Activated CD8-positive, alpha-beta T cell treated with anti-CD3 and anti-CD28 coated beads for 36 hours (primary cell): ENCODE measurements at regions not wholly inside any gene's neighbourhood (a gene's known extent, or its start where the extent isn't known, plus 50 kb on each side); places are given as distances from the start of the nearest gene placed in this dataset.

ENCODE experiments used
- ATAC-seq: fragments of 200-7000 bp; cut with Tn5 transposase; one replicate; pipeline ENCODE4 v1.10.0; 2021; ENCODE audit warnings: mild to moderate bottlenecking, moderate library complexity
- CTCF ChIA-PET: fragments of 350-600 bp; sonication (Branson Sonifier 250); formaldehyde crosslinking; loops from one replicate; lab custom pipeline; 2021; ENCODE audit warnings: antibody characterized with exemption; lab: Charles Lee
- POLR2A ChIA-PET: fragments of 350-600 bp; sonication (Branson Sonifier 250); formaldehyde crosslinking; loops from one replicate; lab custom pipeline; 2021; ENCODE audit warnings: antibody characterized with exemption; lab: Charles Lee
- DNase-seq: peaks from one replicate; pipeline ENCODE4 v3.0.0-alpha.2; 2020
- H3K27ac Mint-ChIP-seq: one replicate; pipeline ENCODE4 v1.8.0; 2021; ENCODE audit warnings: mild to moderate bottlenecking, mixed read lengths
- H3K27me3 Mint-ChIP-seq: one replicate; pipeline ENCODE4 v1.8.0; 2021; ENCODE audit warnings: mixed read lengths
- H3K36me3 Mint-ChIP-seq: one replicate; pipeline ENCODE4 v1.8.0; 2021; ENCODE audit warnings: low read depth, mixed read lengths
- H3K4me1 Mint-ChIP-seq: one replicate; pipeline ENCODE4 v1.8.0; 2021; ENCODE audit warnings: low read depth, mixed read lengths
- H3K4me3 Mint-ChIP-seq: one replicate; pipeline ENCODE4 v1.8.0; 2021; ENCODE audit warnings: mild to moderate bottlenecking, moderate library complexity, mixed read lengths
- H3K9me3 Mint-ChIP-seq: one replicate; pipeline ENCODE4 v1.8.0; 2021; ENCODE audit warnings: mixed read lengths
- CTCF ChIP-seq: fragments of 200-600 bp; IDR thresholded peaks from one replicate; pipeline ENCODE4 v1.8.0; 2022; ENCODE audit warnings: antibody characterized with exemption, mild to moderate bottlenecking
- intact Hi-C: fragments of 100-400 bp; cut with micrococcal nuclease; formaldehyde crosslinking; loops from one replicate; pipeline ENCODE4 v1.10.0; 2022

GRCh38 chr2:59570818-59571217 lies 982.6 kb downstream of the BCL11A start:
- Mint-ChIP-seq H3K4me3 (no peak overlapping the region), H3K27ac (no peak overlapping the region), H3K27me3 (no peaks in the 10 kb centered on the region), H3K9me3 (no peaks in the 10 kb centered on the region), H3K4me1 (no peaks in the 10 kb centered on the region), H3K36me3 (no peaks in the 10 kb centered on the region)
- intact Hi-C loops: no loop called here
- no peak for TF ChIP-seq CTCF
- CTCF ChIA-PET: no interaction called here
- DNase-seq (no peak), ATAC-seq (no peak)
- POLR2A ChIA-PET: no interaction called here

- Mint-ChIP-seq H3K9me3 (no peaks in the 10 kb centered on the region), H3K4me3 (no peak overlapping the region)
- TF ChIP-seq CTCF: no peak
These were observed 984.3 kb downstream of the BCL11A start for GRCh38 chr2:59569124-59569523.

GRCh38 chr2:59568461-59568860 lies 985.0 kb downstream of the BCL11A start:
- POLR2A ChIA-PET: interaction anchor here (0.7 kb wide), 1 partner anchor 486 kb away, joined by 3 read pairs; no protein-coding TSS in a partner anchor
- ATAC-seq: no peak
- no peaks in the 10 kb centered on the region for H3K27me3 Mint-ChIP-seq
- TF ChIP-seq CTCF: no peak
- no peaks in the 10 kb centered on the region for H3K4me1 Mint-ChIP-seq
- CTCF ChIA-PET: interaction anchor here (0.7 kb wide), 1 partner anchor 109 kb away, joined by 3 read pairs; no protein-coding TSS in a partner anchor
- DNase-seq: no peak
- no peaks in the 10 kb centered on the region for H3K9me3 Mint-ChIP-seq
- intact Hi-C loops: no loop called here
- H3K27ac Mint-ChIP-seq: no peak overlapping the region
- no peaks in the 10 kb centered on the region for H3K36me3 Mint-ChIP-seq
- no peak overlapping the region for H3K4me3 Mint-ChIP-seq

More at GRCh38 chr2:59569124-59569523, 984.3 kb downstream of the BCL11A start:
- no peak for DNase-seq
- H3K27me3 Mint-ChIP-seq: no peaks in the 10 kb centered on the region
- H3K36me3 Mint-ChIP-seq: no peaks in the 10 kb centered on the region
- ChIA-PET CTCF (interaction anchor here (0.7 kb wide), 1 partner anchor 109 kb away, joined by 3 read pairs; no protein-coding TSS in a partner anchor), POLR2A (no interaction called here)
- intact Hi-C loops: no loop called here
- H3K4me1 Mint-ChIP-seq: no peaks in the 10 kb centered on the region
- no peak for ATAC-seq
- no peak overlapping the region for H3K27ac Mint-ChIP-seq

- DNase-seq: no peak
- H3K36me3 Mint-ChIP-seq: no peaks in the 10 kb centered on the region
- intact Hi-C loops: no loop called here
- no peak for TF ChIP-seq CTCF
- no peak overlapping the region for H3K4me3 Mint-ChIP-seq
- no peak overlapping the region for H3K27ac Mint-ChIP-seq
- H3K27me3 Mint-ChIP-seq: no peaks in the 10 kb centered on the region
- ChIA-PET CTCF (no interaction called here), POLR2A (no interaction called here)
- no peaks in the 10 kb centered on the region for H3K9me3 Mint-ChIP-seq
- no peak for ATAC-seq
- no peaks in the 10 kb centered on the region for H3K4me1 Mint-ChIP-seq
These were observed 986.3 kb downstream of the BCL11A start for GRCh38 chr2:59567151-59567550.

- no peaks in the 10 kb centered on the region for H3K27me3 Mint-ChIP-seq
These were observed 986.7 kb downstream of the BCL11A start for GRCh38 chr2:59566739-59567138.

More at GRCh38 chr2:59566739-59567138, 986.7 kb downstream of the BCL11A start:
- no peak for TF ChIP-seq CTCF
- intact Hi-C loops: no loop called here
- no peaks in the 10 kb centered on the region for H3K9me3 Mint-ChIP-seq
- CTCF ChIA-PET: no interaction called here
- DNase-seq (no peak), ATAC-seq (no peak)
- H3K36me3 Mint-ChIP-seq: no peaks in the 10 kb centered on the region
- no peaks in the 10 kb centered on the region for H3K4me1 Mint-ChIP-seq
- POLR2A ChIA-PET: no interaction called here
- no peak overlapping the region for H3K4me3 Mint-ChIP-seq
- H3K27ac Mint-ChIP-seq: no peak overlapping the region
